ENCODE measurements at regions not wholly inside any gene's neighbourhood (a gene's known extent, or its start where the extent isn't known, plus 50 kb on each side); places are given as distances from the start of the nearest gene placed in this dataset.

GRCh38 chr16:9035996-9036395, 55.4 kb upstream of the HAPSTR1 start:
- POLR2A ChIA-PET (ENCODE audit: unreplicated experiment): no interaction called here
- TF ChIP-seq EZH2 (IDR thresholded peaks at IDR 0.05; ENCODE audit: low read length, unreplicated experiment) (no peak), CTCF (conservative IDR thresholded peaks at IDR 0.05; ENCODE audit: low read depth, low read length) (no peak), EZH2phosphoT487 (IDR thresholded peaks at IDR 0.05; ENCODE audit: borderline replicate concordance, low read length) (no peak)
- Histone ChIP-seq H3K79me2 (ENCODE audit: low read length) (no peaks in the 10 kb centered on the region), H3K9me3 (ENCODE audit: low read length) (no peaks in the 10 kb centered on the region), H3K36me3 (ENCODE audit: low read depth, low read length) (no peaks in the 10 kb centered on the region), H3K4me3 (ENCODE audit: low read length) (no peak overlapping the region), H3K9ac (ENCODE audit: low read length) (no peak overlapping the region), H3K27me3 (ENCODE audit: low read length) (no peaks in the 10 kb centered on the region), H3F3A (ENCODE audit: low read length, unreplicated experiment) (no peaks in the 10 kb centered on the region), H3K4me2 (ENCODE audit: low read length) (no peak overlapping the region), H3K9me2 (replicated peaks; ENCODE audit: low read length) (no peaks in the 10 kb centered on the region), H2AFZ (ENCODE audit: low read length) (no peak overlapping the region), H3K27ac (ENCODE audit: low read length) (no peak overlapping the region), H3K4me1 (ENCODE audit: insufficient read depth, low read length) (no peaks in the 10 kb centered on the region), H4K20me1 (ENCODE audit: low read length) (no peaks in the 10 kb centered on the region)
- intact Hi-C loops (cut with micrococcal nuclease): no loop called here
- no TSS peak for BruUV-seq (replicated peaks)
- CTCF ChIA-PET: no interaction called here
- DNase-seq (no peak), ATAC-seq (no peak)

- no peaks in the 10 kb centered on the region for H3K9me3 ChIP-seq (ENCODE audit: low read length)
- TF ChIP-seq CTCF (conservative IDR thresholded peaks at IDR 0.05; ENCODE audit: low read depth, low read length) (no peak), EZH2phosphoT487 (IDR thresholded peaks at IDR 0.05; ENCODE audit: borderline replicate concordance, low read length) (no peak), EZH2 (IDR thresholded peaks at IDR 0.05; ENCODE audit: low read length, unreplicated experiment) (no peak)
- BruUV-seq (replicated peaks): no TSS peak
- H3K4me2 ChIP-seq (ENCODE audit: low read length): no peak overlapping the region
- CTCF ChIA-PET: no interaction called here
- H3K9me2 ChIP-seq (replicated peaks; ENCODE audit: low read length): no peaks in the 10 kb centered on the region
- DNase-seq: no peak
- no peaks in the 10 kb centered on the region for H3K79me2 ChIP-seq (ENCODE audit: low read length)
- H3K4me1 ChIP-seq (ENCODE audit: insufficient read depth, low read length): no peaks in the 10 kb centered on the region
- no peak overlapping the region for H3K4me3 ChIP-seq (ENCODE audit: low read length)
- H3F3A ChIP-seq (ENCODE audit: low read length, unreplicated experiment): no peaks in the 10 kb centered on the region
- no peak for ATAC-seq
- no peak overlapping the region for H3K9ac ChIP-seq (ENCODE audit: low read length)
- H4K20me1 ChIP-seq (ENCODE audit: low read length): no peaks in the 10 kb centered on the region
- POLR2A ChIA-PET (ENCODE audit: unreplicated experiment): no interaction called here
- intact Hi-C loops (cut with micrococcal nuclease): no loop called here
- no peak overlapping the region for H2AFZ ChIP-seq (ENCODE audit: low read length)
- H3K27ac ChIP-seq (ENCODE audit: low read length): no peak overlapping the region
- H3K27me3 ChIP-seq (ENCODE audit: low read length): no peaks in the 10 kb centered on the region
- no peaks in the 10 kb centered on the region for H3K36me3 ChIP-seq (ENCODE audit: low read depth, low read length)
Observed at GRCh38 chr16:9039210-9039609, 52.2 kb upstream of the HAPSTR1 start.

GRCh38 chr16:9040800-9041412, 50.5 kb upstream of the HAPSTR1 start:
- no peak for ATAC-seq
- Histone ChIP-seq H3K4me3 (ENCODE audit: low read length) (no peak overlapping the region), H4K20me1 (ENCODE audit: low read length) (no peaks in the 10 kb centered on the region), H3F3A (ENCODE audit: low read length, unreplicated experiment) (no peaks in the 10 kb centered on the region), H3K9me3 (ENCODE audit: low read length) (no peaks in the 10 kb centered on the region), H3K4me2 (ENCODE audit: low read length) (no peak overlapping the region), H3K9ac (ENCODE audit: low read length) (no peak overlapping the region), H3K79me2 (ENCODE audit: low read length) (no peaks in the 10 kb centered on the region), H3K27ac (ENCODE audit: low read length) (no peak overlapping the region), H3K36me3 (ENCODE audit: low read depth, low read length) (no peaks in the 10 kb centered on the region), H2AFZ (ENCODE audit: low read length) (no peak overlapping the region), H3K9me2 (replicated peaks; ENCODE audit: low read length) (no peaks in the 10 kb centered on the region), H3K4me1 (ENCODE audit: insufficient read depth, low read length) (no peaks in the 10 kb centered on the region), H3K27me3 (ENCODE audit: low read length) (no peaks in the 10 kb centered on the region)
- intact Hi-C loops (cut with micrococcal nuclease): no loop called here
- DNase-seq: peak; percentile 13
- TF ChIP-seq CTCF (conservative IDR thresholded peaks at IDR 0.05; ENCODE audit: low read depth, low read length) (no peak), EZH2phosphoT487 (IDR thresholded peaks at IDR 0.05; ENCODE audit: borderline replicate concordance, low read length) (no peak), EZH2 (IDR thresholded peaks at IDR 0.05; ENCODE audit: low read length, unreplicated experiment) (no peak)
- POLR2A ChIA-PET (ENCODE audit: unreplicated experiment): no interaction called here
- CTCF ChIA-PET: no interaction called here
- no TSS peak for BruUV-seq (replicated peaks)

Measured in PC-3 (cell line).